ENCODE measurements at regions not wholly inside any gene's neighbourhood (a gene's known extent, or its start where the extent isn't known, plus 50 kb on each side); places are given as distances from the start of the nearest gene placed in this dataset.

GRCh38 chr16:63092736-63093135 lies 1056.5 kb upstream of the CDH8 start:
- no peaks in the 10 kb centered on the region for H3K4me1 ChIP-seq (ENCODE audit: control insufficient read depth, low read depth, low read length)
- no peak overlapping the region for H3K4me3 ChIP-seq (ENCODE audit: low read length)
- no peak overlapping the region for H3K27ac ChIP-seq (ENCODE audit: low read length)
- no peaks in the 10 kb centered on the region for H3K9me3 ChIP-seq (ENCODE audit: control insufficient read depth, low read depth, low read length)
- H3K9ac ChIP-seq (ENCODE audit: low read length): no peak overlapping the region
- H3K27me3 ChIP-seq (ENCODE audit: control insufficient read depth, insufficient read depth, low read length): no peaks in the 10 kb centered on the region
- H3K36me3 ChIP-seq (ENCODE audit: control insufficient read depth, low read depth, low read length): no peaks in the 10 kb centered on the region

GRCh38 chr16:63082101-63082500 lies 1045.9 kb upstream of the CDH8 start:
- Histone ChIP-seq H3K9ac (ENCODE audit: low read length) (no peak overlapping the region), H3K4me1 (ENCODE audit: control insufficient read depth, low read depth, low read length) (no peaks in the 10 kb centered on the region), H3K9me3 (ENCODE audit: control insufficient read depth, low read depth, low read length) (no peaks in the 10 kb centered on the region), H3K36me3 (ENCODE audit: control insufficient read depth, low read depth, low read length) (no peaks in the 10 kb centered on the region), H3K27me3 (ENCODE audit: control insufficient read depth, insufficient read depth, low read length) (no peaks in the 10 kb centered on the region), H3K4me3 (ENCODE audit: low read length) (no peak overlapping the region), H3K27ac (ENCODE audit: low read length) (no peak overlapping the region)

GRCh38 chr16:63080746-63081145 lies 1044.5 kb upstream of the CDH8 start:
- Histone ChIP-seq H3K4me1 (ENCODE audit: control insufficient read depth, low read depth, low read length) (no peaks in the 10 kb centered on the region), H3K27ac (ENCODE audit: low read length) (no peak overlapping the region), H3K27me3 (ENCODE audit: control insufficient read depth, insufficient read depth, low read length) (no peaks in the 10 kb centered on the region), H3K9ac (ENCODE audit: low read length) (no peak overlapping the region), H3K36me3 (ENCODE audit: control insufficient read depth, low read depth, low read length) (no peaks in the 10 kb centered on the region), H3K4me3 (ENCODE audit: low read length) (no peak overlapping the region), H3K9me3 (ENCODE audit: control insufficient read depth, low read depth, low read length) (no peaks in the 10 kb centered on the region)

GRCh38 chr16:63069047-63069446 lies 1032.8 kb upstream of the CDH8 start:
- Histone ChIP-seq H3K36me3 (ENCODE audit: control insufficient read depth, low read depth, low read length) (no peaks in the 10 kb centered on the region), H3K9ac (ENCODE audit: low read length) (no peak overlapping the region), H3K27me3 (ENCODE audit: control insufficient read depth, insufficient read depth, low read length) (no peaks in the 10 kb centered on the region), H3K4me1 (ENCODE audit: control insufficient read depth, low read depth, low read length) (peaks cover 41% of the 10 kb centered on the region), H3K4me3 (ENCODE audit: low read length) (no peak overlapping the region), H3K27ac (ENCODE audit: low read length) (no peak overlapping the region), H3K9me3 (ENCODE audit: control insufficient read depth, low read depth, low read length) (peaks cover 6% of the 10 kb centered on the region)

GRCh38 chr16:63067141-63067540 lies 1030.9 kb upstream of the CDH8 start:
- Histone ChIP-seq H3K27ac (ENCODE audit: low read length) (no peak overlapping the region), H3K9me3 (ENCODE audit: control insufficient read depth, low read depth, low read length) (peaks cover 6% of the 10 kb centered on the region), H3K4me3 (ENCODE audit: low read length) (no peak overlapping the region), H3K9ac (ENCODE audit: low read length) (no peak overlapping the region), H3K27me3 (ENCODE audit: control insufficient read depth, insufficient read depth, low read length) (no peaks in the 10 kb centered on the region), H3K4me1 (ENCODE audit: control insufficient read depth, low read depth, low read length) (peaks cover 34% of the 10 kb centered on the region), H3K36me3 (ENCODE audit: control insufficient read depth, low read depth, low read length) (no peaks in the 10 kb centered on the region)

GRCh38 chr16:63066552-63066951 lies 1030.3 kb upstream of the CDH8 start:
- peaks cover 34% of the 10 kb centered on the region for H3K4me1 ChIP-seq (ENCODE audit: control insufficient read depth, low read depth, low read length)
- H3K9me3 ChIP-seq (ENCODE audit: control insufficient read depth, low read depth, low read length): peaks cover 1% of the 10 kb centered on the region
- H3K27me3 ChIP-seq (ENCODE audit: control insufficient read depth, insufficient read depth, low read length): no peaks in the 10 kb centered on the region
- H3K36me3 ChIP-seq (ENCODE audit: control insufficient read depth, low read depth, low read length): no peaks in the 10 kb centered on the region
- no peak overlapping the region for H3K9ac ChIP-seq (ENCODE audit: low read length)
- H3K27ac ChIP-seq (ENCODE audit: low read length): peak overlapping the region; percentile 20
- no peak overlapping the region for H3K4me3 ChIP-seq (ENCODE audit: low read length)

- Histone ChIP-seq H3K4me1 (ENCODE audit: control insufficient read depth, low read depth, low read length) (peaks cover 6% of the 10 kb centered on the region), H3K36me3 (ENCODE audit: control insufficient read depth, low read depth, low read length) (no peaks in the 10 kb centered on the region), H3K27me3 (ENCODE audit: control insufficient read depth, insufficient read depth, low read length) (no peaks in the 10 kb centered on the region), H3K4me3 (ENCODE audit: low read length) (no peak overlapping the region), H3K9ac (ENCODE audit: low read length) (no peak overlapping the region), H3K27ac (ENCODE audit: low read length) (no peak overlapping the region), H3K9me3 (ENCODE audit: control insufficient read depth, low read depth, low read length) (no peaks in the 10 kb centered on the region)
Observed at GRCh38 chr16:63061319-63061718, 1025.1 kb upstream of the CDH8 start.

- H3K4me1 ChIP-seq (ENCODE audit: control insufficient read depth, low read depth, low read length): no peaks in the 10 kb centered on the region
- H3K4me3 ChIP-seq (ENCODE audit: low read length): no peak overlapping the region
- no peaks in the 10 kb centered on the region for H3K36me3 ChIP-seq (ENCODE audit: control insufficient read depth, low read depth, low read length)
- no peaks in the 10 kb centered on the region for H3K9me3 ChIP-seq (ENCODE audit: control insufficient read depth, low read depth, low read length)
- no peak overlapping the region for H3K9ac ChIP-seq (ENCODE audit: low read length)
- H3K27ac ChIP-seq (ENCODE audit: low read length): no peak overlapping the region
- no peaks in the 10 kb centered on the region for H3K27me3 ChIP-seq (ENCODE audit: control insufficient read depth, insufficient read depth, low read length)
Observed at GRCh38 chr16:63059676-63060075, 1023.4 kb upstream of the CDH8 start.

GRCh38 chr16:63057341-63057740 lies 1021.1 kb upstream of the CDH8 start:
- no peak overlapping the region for H3K4me3 ChIP-seq (ENCODE audit: low read length)
- no peaks in the 10 kb centered on the region for H3K27me3 ChIP-seq (ENCODE audit: control insufficient read depth, insufficient read depth, low read length)
- no peaks in the 10 kb centered on the region for H3K4me1 ChIP-seq (ENCODE audit: control insufficient read depth, low read depth, low read length)
- H3K27ac ChIP-seq (ENCODE audit: low read length): no peak overlapping the region
- H3K36me3 ChIP-seq (ENCODE audit: control insufficient read depth, low read depth, low read length): no peaks in the 10 kb centered on the region
- H3K9ac ChIP-seq (ENCODE audit: low read length): no peak overlapping the region
- H3K9me3 ChIP-seq (ENCODE audit: control insufficient read depth, low read depth, low read length): no peaks in the 10 kb centered on the region

GRCh38 chr16:63050391-63050790 lies 1014.2 kb upstream of the CDH8 start:
- no peaks in the 10 kb centered on the region for H3K4me1 ChIP-seq (ENCODE audit: control insufficient read depth, low read depth, low read length)
- no peaks in the 10 kb centered on the region for H3K27me3 ChIP-seq (ENCODE audit: control insufficient read depth, insufficient read depth, low read length)
- no peaks in the 10 kb centered on the region for H3K36me3 ChIP-seq (ENCODE audit: control insufficient read depth, low read depth, low read length)
- no peak overlapping the region for H3K27ac ChIP-seq (ENCODE audit: low read length)
- no peak overlapping the region for H3K9ac ChIP-seq (ENCODE audit: low read length)
- no peaks in the 10 kb centered on the region for H3K9me3 ChIP-seq (ENCODE audit: control insufficient read depth, low read depth, low read length)
- no peak overlapping the region for H3K4me3 ChIP-seq (ENCODE audit: low read length)

- Histone ChIP-seq H3K27ac (ENCODE audit: low read length) (no peak overlapping the region), H3K27me3 (ENCODE audit: control insufficient read depth, insufficient read depth, low read length) (no peaks in the 10 kb centered on the region), H3K9ac (ENCODE audit: low read length) (no peak overlapping the region), H3K4me3 (ENCODE audit: low read length) (no peak overlapping the region), H3K4me1 (ENCODE audit: control insufficient read depth, low read depth, low read length) (no peaks in the 10 kb centered on the region), H3K9me3 (ENCODE audit: control insufficient read depth, low read depth, low read length) (no peaks in the 10 kb centered on the region), H3K36me3 (ENCODE audit: control insufficient read depth, low read depth, low read length) (no peaks in the 10 kb centered on the region)
Observed at GRCh38 chr16:63038397-63039106, 1002.3 kb upstream of the CDH8 start.

GRCh38 chr16:63037761-63038396 lies 1001.6 kb upstream of the CDH8 start:
- H3K27ac ChIP-seq (ENCODE audit: low read length): no peak overlapping the region
- H3K9me3 ChIP-seq (ENCODE audit: control insufficient read depth, low read depth, low read length): no peaks in the 10 kb centered on the region
- no peaks in the 10 kb centered on the region for H3K4me1 ChIP-seq (ENCODE audit: control insufficient read depth, low read depth, low read length)
- H3K9ac ChIP-seq (ENCODE audit: low read length): no peak overlapping the region
- no peaks in the 10 kb centered on the region for H3K27me3 ChIP-seq (ENCODE audit: control insufficient read depth, insufficient read depth, low read length)
- no peaks in the 10 kb centered on the region for H3K36me3 ChIP-seq (ENCODE audit: control insufficient read depth, low read depth, low read length)
- H3K4me3 ChIP-seq (ENCODE audit: low read length): no peak overlapping the region
